ENCODE measurements at regions not wholly inside any gene's neighbourhood (a gene's known extent, or its start where the extent isn't known, plus 50 kb on each side); places are given as distances from the start of the nearest gene placed in this dataset.

DNA sequence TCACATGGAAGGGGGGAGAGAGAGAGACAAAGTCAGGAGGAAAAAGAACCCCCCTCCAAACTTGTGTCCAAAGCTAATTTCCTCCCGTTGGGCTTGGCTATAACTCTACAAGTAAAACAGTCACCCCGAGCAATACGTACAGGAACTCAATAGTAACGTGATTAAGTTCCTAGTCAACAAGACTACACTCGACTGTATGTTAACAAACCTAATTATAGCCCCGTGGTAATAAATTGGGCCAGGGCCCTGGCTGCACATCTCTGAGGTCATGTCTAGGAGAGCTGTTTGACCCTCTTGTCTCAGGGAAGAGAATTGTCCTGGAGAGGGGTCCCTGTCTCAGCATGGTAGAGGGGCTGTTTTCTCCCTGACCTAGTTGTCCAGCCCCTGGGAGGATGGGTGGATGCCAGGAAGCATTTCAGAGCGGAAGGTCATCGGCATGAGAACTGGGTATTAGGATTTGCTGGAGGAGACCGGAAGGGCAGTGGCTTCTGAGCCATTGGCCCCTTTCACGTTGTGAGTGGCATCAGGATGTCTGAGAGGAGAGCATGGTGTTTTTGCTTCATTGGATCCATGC is 60.2 kb upstream of the COMTD1 start:
- intact Hi-C loops (cut with DNase I): loop anchor here in 1 of 2 donors (5.0 kb wide), 1 partner anchor 101 kb away; no protein-coding TSS in a partner anchor
- Histone ChIP-seq H3K27ac (peak overlapping the region in 4 of 5 donors; percentile 83 to 97 (median 87)), H3K27me3 (no peaks in the 10 kb centered on the region), H3K9me3 (replicated peaks in 1 of 3) (no peaks in the 10 kb centered on the region), H3K4me3 (peak overlapping the region in 2 of 4 donors; percentile 41 to 66), H3K4me1 (replicated peaks in 1 of 2) (peaks cover 8 to 33% of the 10 kb centered on the region in 2 donors), H3K36me3 (replicated peaks in 1 of 2) (no peaks in the 10 kb centered on the region)
- WGBS, 4 donors: 46 to 57% (median 50%) methylated on average over 10 of the region's 10 CpGs
- DNase-seq: peak in 5 of 7 donors; percentile 20 to 60 (median 25)
- no peak for TF ChIP-seq POLR2A (IDR thresholded peaks at IDR 0.05)

DNA sequence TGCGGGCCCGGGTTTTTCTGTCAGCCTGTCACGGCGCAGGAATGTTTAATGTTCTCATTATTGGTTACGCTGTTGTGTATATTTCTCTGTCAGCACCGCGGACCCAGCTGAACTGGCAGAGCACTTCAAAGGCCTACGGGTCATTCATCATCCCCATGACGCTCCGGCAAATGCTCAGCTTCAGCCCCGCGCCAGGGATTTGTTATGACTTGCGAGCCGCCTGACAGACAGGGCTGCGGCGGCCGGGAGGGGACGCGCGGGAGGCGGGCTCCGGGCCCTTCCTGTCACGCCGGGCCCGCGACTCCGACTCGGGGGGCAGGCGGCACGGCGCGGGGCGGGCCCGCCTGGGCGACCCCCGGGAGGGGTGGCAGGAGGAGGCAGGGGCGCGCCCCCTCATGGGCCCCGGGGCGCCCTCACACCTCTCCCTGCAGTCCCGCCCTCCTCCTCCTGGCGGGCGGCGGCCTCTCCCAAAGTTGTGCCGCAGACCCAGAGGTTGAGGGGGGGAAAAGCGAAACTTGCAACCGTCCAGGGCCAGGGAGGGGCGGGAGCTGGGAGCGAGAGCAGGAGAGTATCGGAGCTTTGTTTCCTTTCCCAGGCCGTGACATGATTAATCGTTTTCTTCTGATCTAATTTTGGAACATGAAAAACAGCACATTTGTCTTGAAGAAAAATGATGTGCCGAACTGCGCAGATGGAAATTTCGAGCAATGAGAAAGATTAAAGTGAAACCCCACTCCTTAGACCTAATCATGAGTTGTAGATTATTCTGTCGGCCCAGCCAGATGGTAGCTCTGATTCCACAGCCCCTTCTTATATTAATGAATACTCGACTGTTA is 59.3 kb upstream of the COMTD1 start:
- no peaks in the 10 kb centered on the region for H3K9me3 ChIP-seq (replicated peaks in 1 of 3)
- H3K27ac ChIP-seq: peak overlapping the region in 4 of 5 donors; percentile 83 to 97 (median 87)
- peaks cover 8 to 33% of the 10 kb centered on the region in 2 donors for H3K4me1 ChIP-seq (replicated peaks in 1 of 2)
- peak; percentile 85 to 96 (median 93) for DNase-seq
- H3K27me3 ChIP-seq: no peaks in the 10 kb centered on the region
- intact Hi-C loops (cut with DNase I): loop anchor here in 1 of 2 donors (5.0 kb wide), 1 partner anchor 102 kb away; no protein-coding TSS in a partner anchor
- no peaks in the 10 kb centered on the region for H3K36me3 ChIP-seq (replicated peaks in 1 of 2)
- WGBS, 4 donors: 0 to 1% (median 0%) methylated on average over 21 to 57 of the region's 57 CpGs
- H3K4me3 ChIP-seq: peak overlapping the region in 3 of 4 donors; percentile 27 to 66 (median 41)
- TF ChIP-seq, protein P1, sequence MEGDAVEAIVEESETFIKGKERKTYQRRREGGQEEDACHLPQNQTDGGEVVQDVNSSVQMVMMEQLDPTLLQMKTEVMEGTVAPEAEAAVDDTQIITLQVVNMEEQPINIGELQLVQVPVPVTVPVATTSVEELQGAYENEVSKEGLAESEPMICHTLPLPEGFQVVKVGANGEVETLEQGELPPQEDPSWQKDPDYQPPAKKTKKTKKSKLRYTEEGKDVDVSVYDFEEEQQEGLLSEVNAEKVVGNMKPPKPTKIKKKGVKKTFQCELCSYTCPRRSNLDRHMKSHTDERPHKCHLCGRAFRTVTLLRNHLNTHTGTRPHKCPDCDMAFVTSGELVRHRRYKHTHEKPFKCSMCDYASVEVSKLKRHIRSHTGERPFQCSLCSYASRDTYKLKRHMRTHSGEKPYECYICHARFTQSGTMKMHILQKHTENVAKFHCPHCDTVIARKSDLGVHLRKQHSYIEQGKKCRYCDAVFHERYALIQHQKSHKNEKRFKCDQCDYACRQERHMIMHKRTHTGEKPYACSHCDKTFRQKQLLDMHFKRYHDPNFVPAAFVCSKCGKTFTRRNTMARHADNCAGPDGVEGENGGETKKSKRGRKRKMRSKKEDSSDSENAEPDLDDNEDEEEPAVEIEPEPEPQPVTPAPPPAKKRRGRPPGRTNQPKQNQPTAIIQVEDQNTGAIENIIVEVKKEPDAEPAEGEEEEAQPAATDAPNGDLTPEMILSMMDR (IDR thresholded peaks at IDR 0.05): peak in 4 of 6 experiments; percentile 37 to 59 (median 43)
- TF ChIP-seq POLR2A (IDR thresholded peaks at IDR 0.05): peak in 1 of 2 donors; percentile 84

DNA sequence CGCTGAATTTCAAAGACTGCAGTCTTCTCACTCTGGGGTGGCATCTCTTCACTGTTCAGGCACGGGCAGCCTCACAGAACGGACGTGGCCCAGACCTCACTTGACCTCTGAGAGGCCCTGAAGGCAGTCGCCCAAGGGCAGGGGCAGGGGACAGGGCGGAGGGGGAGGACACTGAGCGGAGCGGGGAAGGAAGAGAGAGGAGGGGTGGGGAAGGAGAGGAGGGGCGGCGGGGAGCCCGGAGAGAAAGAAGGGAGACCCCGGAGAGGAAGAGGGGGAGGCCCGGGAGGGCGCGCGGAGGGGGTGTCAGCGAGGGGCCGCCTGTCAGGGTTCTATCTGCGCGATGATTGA is 58.7 kb upstream of the COMTD1 start:
- no peaks in the 10 kb centered on the region for H3K9me3 ChIP-seq (replicated peaks in 1 of 3)
- no peak for TF ChIP-seq POLR2A (IDR thresholded peaks at IDR 0.05)
- TF ChIP-seq, protein P1 (IDR thresholded peaks at IDR 0.05): no peak
- no peaks in the 10 kb centered on the region for H3K36me3 ChIP-seq (replicated peaks in 1 of 2)
- no peaks in the 10 kb centered on the region for H3K27me3 ChIP-seq
- peak in 6 of 7 donors; percentile 62 to 79 (median 64) for DNase-seq
- 0 to 3% (median 1%) methylated on average over 18 to 20 of the region's 20 CpGs for WGBS, 4 donors
- H3K4me1 ChIP-seq (replicated peaks in 1 of 2): peaks cover 8 to 33% of the 10 kb centered on the region in 2 donors
- peak overlapping the region in 4 of 5 donors; percentile 83 to 97 (median 87) for H3K27ac ChIP-seq
- intact Hi-C loops (cut with DNase I): no loop called here
- peak overlapping the region in 2 of 4 donors; percentile 41 to 66 for H3K4me3 ChIP-seq

DNA sequence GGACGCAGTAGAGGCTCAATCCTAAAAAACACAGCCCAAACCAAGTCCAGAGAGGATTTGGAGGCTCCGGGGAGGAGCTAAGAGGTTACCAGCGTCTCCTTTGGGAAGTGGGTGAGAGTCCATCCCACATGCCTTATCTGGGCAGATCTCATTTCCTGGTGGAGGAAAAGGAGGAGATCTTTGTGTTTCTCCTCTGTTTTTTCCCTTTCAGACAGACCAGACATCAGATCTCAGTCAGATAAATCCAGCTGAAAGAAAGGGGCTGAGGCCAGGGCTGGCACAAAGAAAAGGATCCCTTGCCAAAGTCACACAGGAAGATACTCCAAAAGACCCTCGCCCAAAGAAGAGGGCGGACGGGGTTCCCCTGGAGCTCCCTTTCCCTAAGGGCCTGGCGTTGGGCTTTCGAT is 58.3 kb upstream of the COMTD1 start:
- peak overlapping the region in 3 of 5 donors; percentile 86 to 97 (median 88) for H3K27ac ChIP-seq
- no peaks in the 10 kb centered on the region for H3K27me3 ChIP-seq
- DNase-seq: no peak
- peak overlapping the region in 1 of 4 donors; percentile 66 for H3K4me3 ChIP-seq
- WGBS, 4 donors: 11 to 45% (median 40%) methylated on average over 7 to 8 of the region's 8 CpGs
- TF ChIP-seq, protein P1 (IDR thresholded peaks at IDR 0.05): no peak
- TF ChIP-seq POLR2A (IDR thresholded peaks at IDR 0.05): no peak
- H3K36me3 ChIP-seq (replicated peaks in 1 of 2): no peaks in the 10 kb centered on the region
- H3K4me1 ChIP-seq (replicated peaks in 1 of 2): peaks cover 8 to 33% of the 10 kb centered on the region in 2 donors
- no peaks in the 10 kb centered on the region for H3K9me3 ChIP-seq (replicated peaks in 1 of 3)
- intact Hi-C loops (cut with DNase I): no loop called here
